Dendritic cell treated with granulocyte-macrophage colony-stimulating factor and Interleukin-4, amounts not matched to agents 40 ng/mL and 50 ng/mL, for 4 days (primary cell): ENCODE measurements at regions not wholly inside any gene's neighbourhood (a gene's known extent, or its start where the extent isn't known, plus 50 kb on each side); places are given as distances from the start of the nearest gene placed in this dataset.

Experiments
- H3K27ac Mint-ChIP-seq: one replicate; pipeline ENCODE4 v1.8.0; 2022; ENCODE audit warnings: mild to moderate bottlenecking, mixed read lengths
- H3K27me3 Mint-ChIP-seq: one replicate; pipeline ENCODE4 v1.8.0; 2022; ENCODE audit warnings: mild to moderate bottlenecking, mixed read lengths
- H3K36me3 Mint-ChIP-seq: one replicate; pipeline ENCODE4 v1.8.0; 2022; ENCODE audit warnings: low read depth, mixed read lengths
- H3K4me1 Mint-ChIP-seq: one replicate; pipeline ENCODE4 v1.8.0; 2022; ENCODE audit warnings: low read depth, mixed read lengths
- H3K4me3 Mint-ChIP-seq: one replicate; pipeline ENCODE4 v1.8.0; 2022; ENCODE audit warnings: mild to moderate bottlenecking, moderate library complexity, mixed read lengths
- H3K9me3 Mint-ChIP-seq: one replicate; pipeline ENCODE4 v1.8.0; 2022; ENCODE audit warnings: mixed read lengths
- intact Hi-C: fragments of 100-400 bp; cut with micrococcal nuclease; formaldehyde crosslinking; loops from one replicate; pipeline ENCODE4 v1.15.0; 2022

- no peak overlapping the region for H3K27ac Mint-ChIP-seq
- H3K9me3 Mint-ChIP-seq, result peaks cover 6% of the 10 kb centered on the region
- no peaks in the 10 kb centered on the region for H3K36me3 Mint-ChIP-seq
- intact Hi-C loops, result no loop called here
- peaks cover 11% of the 10 kb centered on the region for H3K27me3 Mint-ChIP-seq
- no peak overlapping the region for H3K4me3 Mint-ChIP-seq
- no peaks in the 10 kb centered on the region for H3K4me1 Mint-ChIP-seq
Measured at GRCh38 chr9:69955536-69956355, 87.9 kb upstream of the MAMDC2 start.

- Mint-ChIP-seq H3K9me3 (no peaks in the 10 kb centered on the region), H3K36me3 (no peaks in the 10 kb centered on the region), H3K4me1 (no peaks in the 10 kb centered on the region), H3K27ac (no peak overlapping the region), H3K4me3 (no peak overlapping the region), H3K27me3 (peaks cover 10% of the 10 kb centered on the region)
- intact Hi-C loops, result no loop called here
Measured at GRCh38 chr9:69961843-69962242, 81.8 kb upstream of the MAMDC2 start.

- intact Hi-C loops, result no loop called here
- Mint-ChIP-seq H3K27ac (no peak overlapping the region), H3K27me3 (peaks cover 9% of the 10 kb centered on the region), H3K4me3 (no peak overlapping the region), H3K36me3 (no peaks in the 10 kb centered on the region), H3K9me3 (no peaks in the 10 kb centered on the region), H3K4me1 (no peaks in the 10 kb centered on the region)
Measured at GRCh38 chr9:69963803-69964202, 79.8 kb upstream of the MAMDC2 start.

- Mint-ChIP-seq H3K27me3 (peaks cover 7% of the 10 kb centered on the region), H3K36me3 (no peaks in the 10 kb centered on the region), H3K9me3 (no peaks in the 10 kb centered on the region), H3K4me3 (no peak overlapping the region), H3K27ac (no peak overlapping the region), H3K4me1 (no peaks in the 10 kb centered on the region)
- intact Hi-C loops, result no loop called here
Measured at GRCh38 chr9:69964446-69964845, 79.2 kb upstream of the MAMDC2 start.

GRCh38 chr9:69965416-69966145 lies 78.1 kb upstream of the MAMDC2 start:
- H3K9me3 Mint-ChIP-seq, result no peaks in the 10 kb centered on the region

GRCh38 chr9:69967344-69967743 lies 76.3 kb upstream of the MAMDC2 start:
- H3K27ac Mint-ChIP-seq, result no peak overlapping the region
- H3K36me3 Mint-ChIP-seq, result no peaks in the 10 kb centered on the region
- peaks cover 4% of the 10 kb centered on the region for H3K27me3 Mint-ChIP-seq
- intact Hi-C loops, result no loop called here
- H3K9me3 Mint-ChIP-seq, result no peaks in the 10 kb centered on the region
- no peak overlapping the region for H3K4me3 Mint-ChIP-seq
- peaks cover 4% of the 10 kb centered on the region for H3K4me1 Mint-ChIP-seq

More at GRCh38 chr9:69965416-69966145, 78.1 kb upstream of the MAMDC2 start:
- no peak overlapping the region for H3K27ac Mint-ChIP-seq
- H3K4me3 Mint-ChIP-seq, result no peak overlapping the region
- no peaks in the 10 kb centered on the region for H3K4me1 Mint-ChIP-seq
- intact Hi-C loops, result no loop called here
- H3K36me3 Mint-ChIP-seq, result no peaks in the 10 kb centered on the region
- peaks cover 3% of the 10 kb centered on the region for H3K27me3 Mint-ChIP-seq

GRCh38 chr9:69970001-69970533 lies 73.6 kb upstream of the MAMDC2 start:
- intact Hi-C loops, result loop anchor here (10.0 kb wide), 1 partner anchor 255 kb away; no protein-coding TSS in a partner anchor
- Mint-ChIP-seq H3K9me3 (no peaks in the 10 kb centered on the region), H3K27ac (no peak overlapping the region)

GRCh38 chr9:69971643-69972449 lies 71.8 kb upstream of the MAMDC2 start:
- intact Hi-C loops, result loop anchor here (1.0 to 10.0 kb wide), 2 partner anchors 141 to 253 kb away; no protein-coding TSS in a partner anchor
- Mint-ChIP-seq H3K9me3 (no peaks in the 10 kb centered on the region), H3K4me3 (no peak overlapping the region), H3K27me3 (peaks cover 3% of the 10 kb centered on the region), H3K4me1 (peaks cover 12% of the 10 kb centered on the region), H3K27ac (no peak overlapping the region), H3K36me3 (no peaks in the 10 kb centered on the region)

More at GRCh38 chr9:69970001-69970533, 73.6 kb upstream of the MAMDC2 start:
- Mint-ChIP-seq H3K4me3 (no peak overlapping the region), H3K27me3 (peaks cover 3% of the 10 kb centered on the region), H3K36me3 (no peaks in the 10 kb centered on the region), H3K4me1 (peaks cover 5% of the 10 kb centered on the region)

GRCh38 chr9:69975681-69976080 lies 68.0 kb upstream of the MAMDC2 start:
- H3K27ac Mint-ChIP-seq, result no peak overlapping the region
- no peak overlapping the region for H3K4me3 Mint-ChIP-seq
- H3K27me3 Mint-ChIP-seq, result peaks cover 4% of the 10 kb centered on the region
- no peaks in the 10 kb centered on the region for H3K9me3 Mint-ChIP-seq
- peaks cover 12% of the 10 kb centered on the region for H3K4me1 Mint-ChIP-seq
- intact Hi-C loops, result loop anchor here (10.0 kb wide), 1 partner anchor 249 kb away; no protein-coding TSS in a partner anchor
- H3K36me3 Mint-ChIP-seq, result no peaks in the 10 kb centered on the region

GRCh38 chr9:69976152-69976551 lies 67.5 kb upstream of the MAMDC2 start:
- H3K27ac Mint-ChIP-seq, result no peak overlapping the region
- intact Hi-C loops, result loop anchor here (10.0 kb wide), 1 partner anchor 249 kb away; no protein-coding TSS in a partner anchor
- H3K36me3 Mint-ChIP-seq, result no peaks in the 10 kb centered on the region

GRCh38 chr9:69980041-69980440 lies 63.6 kb upstream of the MAMDC2 start:
- H3K27ac Mint-ChIP-seq, result no peak overlapping the region
- no peak overlapping the region for H3K4me3 Mint-ChIP-seq
- no peaks in the 10 kb centered on the region for H3K36me3 Mint-ChIP-seq
- peaks cover 2% of the 10 kb centered on the region for H3K27me3 Mint-ChIP-seq
- H3K9me3 Mint-ChIP-seq, result no peaks in the 10 kb centered on the region
- intact Hi-C loops, result no loop called here
- peaks cover 7% of the 10 kb centered on the region for H3K4me1 Mint-ChIP-seq

More at GRCh38 chr9:69976152-69976551, 67.5 kb upstream of the MAMDC2 start:
- H3K27me3 Mint-ChIP-seq, result peaks cover 5% of the 10 kb centered on the region
- H3K9me3 Mint-ChIP-seq, result no peaks in the 10 kb centered on the region
- no peak overlapping the region for H3K4me3 Mint-ChIP-seq
- peaks cover 12% of the 10 kb centered on the region for H3K4me1 Mint-ChIP-seq

- intact Hi-C loops, result no loop called here
- H3K4me1 Mint-ChIP-seq, result peaks cover 4% of the 10 kb centered on the region
- no peaks in the 10 kb centered on the region for H3K9me3 Mint-ChIP-seq
- no peak overlapping the region for H3K4me3 Mint-ChIP-seq
- no peaks in the 10 kb centered on the region for H3K36me3 Mint-ChIP-seq
- H3K27ac Mint-ChIP-seq, result no peak overlapping the region
- peaks cover 2% of the 10 kb centered on the region for H3K27me3 Mint-ChIP-seq
Measured at GRCh38 chr9:69980591-69980990, 63.1 kb upstream of the MAMDC2 start.

- Mint-ChIP-seq H3K36me3 (no peaks in the 10 kb centered on the region), H3K27me3 (peaks cover 2% of the 10 kb centered on the region), H3K9me3 (no peaks in the 10 kb centered on the region), H3K27ac (no peak overlapping the region), H3K4me1 (no peaks in the 10 kb centered on the region), H3K4me3 (no peak overlapping the region)
- intact Hi-C loops, result no loop called here
Measured at GRCh38 chr9:69981686-69982445, 61.8 kb upstream of the MAMDC2 start.
